ENCODE measurements at regions not wholly inside any gene's neighbourhood (a gene's known extent, or its start where the extent isn't known, plus 50 kb on each side); places are given as distances from the start of the nearest gene placed in this dataset.

- H3K9me3 ChIP-seq (ENCODE audit: low read length): no peaks in the 10 kb centered on the region
- no peaks in the 10 kb centered on the region for H4K20me1 ChIP-seq (ENCODE audit: insufficient read depth)
- no peak overlapping the region for H3K4me3 ChIP-seq (ENCODE audit: low read length)
- H3K36me3 ChIP-seq (ENCODE audit: insufficient read depth, low read length): no peaks in the 10 kb centered on the region
- H3F3A ChIP-seq (ENCODE audit: insufficient read depth, low read length, poor library complexity, severe bottlenecking): no peaks in the 10 kb centered on the region
- H3K9me2 ChIP-seq (ENCODE audit: insufficient read depth, low read length): no peaks in the 10 kb centered on the region
- H2AFZ ChIP-seq (ENCODE audit: low read depth, low read length): no peak overlapping the region
- H3K79me2 ChIP-seq (replicated peaks; ENCODE audit: insufficient read depth, low read length): no peaks in the 10 kb centered on the region
- H3K9ac ChIP-seq (ENCODE audit: low read length): no peak overlapping the region
- H3K27me3 ChIP-seq (ENCODE audit: insufficient read depth, low read depth, low read length): no peaks in the 10 kb centered on the region
- no peak for TF ChIP-seq MXI1 (conservative IDR thresholded peaks at IDR 0.05; ENCODE audit: poor library complexity, severe bottlenecking)
- no peak for TF ChIP-seq SMC3 (conservative IDR thresholded peaks at IDR 0.05; ENCODE audit: poor library complexity)
- no peak for TF ChIP-seq CTCF (IDR thresholded peaks at IDR 0.05; ENCODE audit: poor library complexity, severe bottlenecking)
- no peak for TF ChIP-seq POLR2AphosphoS5 (IDR thresholded peaks at IDR 0.05)
- no peak for TF ChIP-seq EZH2 (IDR thresholded peaks at IDR 0.05; ENCODE audit: borderline replicate concordance, insufficient read depth, low read length, poor library complexity, severe bottlenecking)
- TF ChIP-seq REST (IDR thresholded peaks at IDR 0.05; ENCODE audit: borderline replicate concordance): no peak
- TF ChIP-seq EP300 (conservative IDR thresholded peaks at IDR 0.05; ENCODE audit: poor library complexity, severe bottlenecking): no peak
- no peak for TF ChIP-seq TAF1 (IDR thresholded peaks at IDR 0.05; ENCODE audit: low read depth)
- TF ChIP-seq RAD21 (conservative IDR thresholded peaks at IDR 0.05): no peak
- no peak overlapping the region for H3K27ac ChIP-seq (ENCODE audit: low read length)
- no peak overlapping the region for H3K4me2 ChIP-seq (ENCODE audit: low read length)
Measured at GRCh38 chrX:7515681-7516413, 327.1 kb upstream of the VCX start.

- H3K9ac ChIP-seq (ENCODE audit: low read length): no peak overlapping the region
- no peak overlapping the region for H3K27ac ChIP-seq (ENCODE audit: low read length)
- H3K9me2 ChIP-seq (ENCODE audit: insufficient read depth, low read length): no peaks in the 10 kb centered on the region
- TF ChIP-seq TAF1 (IDR thresholded peaks at IDR 0.05; ENCODE audit: low read depth) (no peak), CTCF (IDR thresholded peaks at IDR 0.05; ENCODE audit: poor library complexity, severe bottlenecking) (no peak), POLR2AphosphoS5 (IDR thresholded peaks at IDR 0.05) (no peak), EZH2 (IDR thresholded peaks at IDR 0.05; ENCODE audit: borderline replicate concordance, insufficient read depth, low read length, poor library complexity, severe bottlenecking) (no peak), EP300 (conservative IDR thresholded peaks at IDR 0.05; ENCODE audit: poor library complexity, severe bottlenecking) (no peak), MXI1 (conservative IDR thresholded peaks at IDR 0.05; ENCODE audit: poor library complexity, severe bottlenecking) (no peak), SMC3 (conservative IDR thresholded peaks at IDR 0.05; ENCODE audit: poor library complexity) (no peak), RAD21 (conservative IDR thresholded peaks at IDR 0.05) (no peak), REST (IDR thresholded peaks at IDR 0.05; ENCODE audit: borderline replicate concordance) (no peak)
- no peaks in the 10 kb centered on the region for H3K36me3 ChIP-seq (ENCODE audit: insufficient read depth, low read length)
- H2AFZ ChIP-seq (ENCODE audit: low read depth, low read length): no peak overlapping the region
- H3K4me2 ChIP-seq (ENCODE audit: low read length): no peak overlapping the region
- no peaks in the 10 kb centered on the region for H4K20me1 ChIP-seq (ENCODE audit: insufficient read depth)
- H3K4me3 ChIP-seq (ENCODE audit: low read length): no peak overlapping the region
- H3K9me3 ChIP-seq (ENCODE audit: low read length): no peaks in the 10 kb centered on the region
- no peaks in the 10 kb centered on the region for H3K27me3 ChIP-seq (ENCODE audit: insufficient read depth, low read depth, low read length)
- H3K79me2 ChIP-seq (replicated peaks; ENCODE audit: insufficient read depth, low read length): no peaks in the 10 kb centered on the region
- H3F3A ChIP-seq (ENCODE audit: insufficient read depth, low read length, poor library complexity, severe bottlenecking): no peaks in the 10 kb centered on the region
Measured at GRCh38 chrX:7514871-7515599, 327.9 kb upstream of the VCX start.

Data from neural cell (in vitro differentiated cells).